ENCODE measurements at regions not wholly inside any gene's neighbourhood (a gene's known extent, or its start where the extent isn't known, plus 50 kb on each side); places are given as distances from the start of the nearest gene placed in this dataset.

DNA sequence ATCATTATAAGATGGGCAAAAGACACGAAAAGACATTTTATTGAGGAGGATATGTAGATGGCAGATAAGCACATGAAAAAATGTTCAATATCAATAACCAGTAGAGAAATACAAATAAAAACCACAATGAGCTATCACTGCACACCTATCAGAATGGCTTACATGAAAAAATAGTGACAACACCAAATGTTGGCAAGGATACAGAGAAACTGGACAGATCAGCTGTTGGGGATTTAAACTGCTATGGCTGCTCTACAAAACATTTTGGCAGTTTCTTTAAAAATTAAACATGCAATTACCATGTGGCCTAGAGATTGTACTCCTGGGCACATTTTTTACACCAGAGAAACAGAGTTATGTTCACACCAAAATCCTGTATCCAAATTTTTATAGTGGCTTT is 172.7 kb upstream of the TENT5A start (continued):
- TF ChIP-seq TAF1 (IDR thresholded peaks at IDR 0.05; ENCODE audit: low read depth, low read length) (no peak), CBX8 (IDR thresholded peaks at IDR 0.05; ENCODE audit: borderline replicate concordance, low read depth, low read length) (no peak), POLR2A (IDR thresholded peaks at IDR 0.05; ENCODE audit: control extremely low read depth in 1 of 2, low read depth in 2 of 2, low read length in 2 of 2) (no peak), BACH1 (IDR thresholded peaks at IDR 0.05; ENCODE audit: low read length) (no peak), BRCA1 (IDR thresholded peaks at IDR 0.05; ENCODE audit: low read depth, low read length) (no peak), KDM5A (IDR thresholded peaks at IDR 0.05; ENCODE audit: low read length) (no peak), HDAC6 (IDR thresholded peaks at IDR 0.05; ENCODE audit: low read depth, low read length) (no peak)

Data from H1 (cell line).